Prostate gland (tissue), 2 donors: ENCODE measurements at regions not wholly inside any gene's neighbourhood (a gene's known extent, or its start where the extent isn't known, plus 50 kb on each side); places are given as distances from the start of the nearest gene placed in this dataset.

Source experiments
- DNase-seq: peaks from one replicate; pipeline ENCODE4 v3.0.0-alpha.2; 2019; ENCODE audit warnings: low spot score
- H3K27ac ChIP-seq, 2 donors: fragments of 200-600 bp; sonication (generic); 2 replicates each; pipeline ENCODE4 v1.5.1; 2017 to 2019
- H3K27me3 ChIP-seq: fragments of 200-600 bp; sonication (generic); replicated peaks from 2 replicates; pipeline ENCODE4 v1.5.1; 2019; ENCODE audit not compliant: insufficient read depth
- H3K36me3 ChIP-seq, 2 donors: fragments of 200-600 bp; sonication (generic); 1 replicate in 1 of 2; 2 replicates in 1 of 2; pipeline versions ENCODE4 v1.5.1 to v1.8.1; 2017 to 2019
- H3K4me1 ChIP-seq: fragments of 200-600 bp; sonication (generic); replicated peaks from 2 replicates; pipeline ENCODE4 v1.5.1; 2019
- H3K4me3 ChIP-seq, 2 donors: fragments of 200-600 bp; sonication (generic); 2 replicates each; pipeline ENCODE4 v1.5.1; 2017 to 2019
- H3K9me3 ChIP-seq: fragments of 200-600 bp; sonication (generic); 2 replicates; pipeline ENCODE4 v1.5.1; 2017
- POLR2A ChIP-seq: fragments of 450-650 bp; IDR thresholded peaks from one replicate; pipeline ENCODE4 v1.6.1; 2016; ENCODE audit warnings: antibody characterized with exemption, mild to moderate bottlenecking
- POLR2AphosphoS5 ChIP-seq: sonication (generic); formaldehyde crosslinking; IDR thresholded peaks from one replicate; pipeline ENCODE4 v1.6.1; 2017; ENCODE audit warnings: antibody characterized with exemption
- WGBS: methylation state at CpG from one replicate; pipeline ENCODE4 v1.1.5; 2018; 5-methylcytosine and 5-hydroxymethylcytosine counted together
- intact Hi-C: fragments of 100-400 bp; cut with DNase I; formaldehyde crosslinking; loops from one replicate; pipeline ENCODE4 v1.14.2; 2022
- TF ChIP-seq, protein P1 (sequence below), 4 experiments: fragments of 200-600 bp in 2 of 4; fragments of 450-650 bp in 2 of 4; sonication (generic) in 2 of 4; IDR thresholded peaks; 1 replicate in 3 of 4; 2 replicates in 1 of 4; pipeline ENCODE4 v1.5.1; 2016 to 2019; ENCODE audit warnings: antibody characterized with exemption in 4 of 4, mild to moderate bottlenecking in 2 of 4, moderate library complexity in 2 of 4

DNA sequence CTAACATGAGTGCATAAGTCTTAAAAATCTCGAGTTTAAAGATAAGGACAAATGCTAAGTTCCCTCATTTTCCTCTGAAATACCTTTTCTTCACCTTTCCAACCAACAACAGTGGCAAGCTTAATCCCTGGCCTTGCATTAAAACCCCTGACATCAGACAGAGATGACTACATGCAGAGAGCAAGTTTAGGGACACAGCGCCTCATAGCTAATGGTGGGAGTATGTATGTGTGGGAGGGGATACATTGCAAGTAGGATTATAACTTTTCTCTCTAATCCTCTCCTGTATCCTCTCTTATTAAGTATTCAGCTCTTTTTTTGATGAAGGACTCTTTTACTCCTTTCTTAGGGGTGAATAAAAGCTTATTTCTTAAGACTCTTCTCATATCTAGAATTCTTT, 547.1 kb downstream of the CCER1 start:
- Histone ChIP-seq H3K27me3 (no peaks in the 10 kb centered on the region), H3K9me3 (no peaks in the 10 kb centered on the region), H3K4me1 (no peaks in the 10 kb centered on the region), H3K27ac (no peak overlapping the region), H3K36me3 (no peaks in the 10 kb centered on the region), H3K4me3 (no peak overlapping the region)
- DNase-seq = no peak
- intact Hi-C loops = no loop called here
- no peak for TF ChIP-seq POLR2A
- TF ChIP-seq, protein P1, sequence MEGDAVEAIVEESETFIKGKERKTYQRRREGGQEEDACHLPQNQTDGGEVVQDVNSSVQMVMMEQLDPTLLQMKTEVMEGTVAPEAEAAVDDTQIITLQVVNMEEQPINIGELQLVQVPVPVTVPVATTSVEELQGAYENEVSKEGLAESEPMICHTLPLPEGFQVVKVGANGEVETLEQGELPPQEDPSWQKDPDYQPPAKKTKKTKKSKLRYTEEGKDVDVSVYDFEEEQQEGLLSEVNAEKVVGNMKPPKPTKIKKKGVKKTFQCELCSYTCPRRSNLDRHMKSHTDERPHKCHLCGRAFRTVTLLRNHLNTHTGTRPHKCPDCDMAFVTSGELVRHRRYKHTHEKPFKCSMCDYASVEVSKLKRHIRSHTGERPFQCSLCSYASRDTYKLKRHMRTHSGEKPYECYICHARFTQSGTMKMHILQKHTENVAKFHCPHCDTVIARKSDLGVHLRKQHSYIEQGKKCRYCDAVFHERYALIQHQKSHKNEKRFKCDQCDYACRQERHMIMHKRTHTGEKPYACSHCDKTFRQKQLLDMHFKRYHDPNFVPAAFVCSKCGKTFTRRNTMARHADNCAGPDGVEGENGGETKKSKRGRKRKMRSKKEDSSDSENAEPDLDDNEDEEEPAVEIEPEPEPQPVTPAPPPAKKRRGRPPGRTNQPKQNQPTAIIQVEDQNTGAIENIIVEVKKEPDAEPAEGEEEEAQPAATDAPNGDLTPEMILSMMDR (IDR thresholded peaks at IDR 0.05) = no peak
- TF ChIP-seq POLR2AphosphoS5 = no peak
- WGBS = 65% methylated on average over 2 of the region's 2 CpGs

DNA sequence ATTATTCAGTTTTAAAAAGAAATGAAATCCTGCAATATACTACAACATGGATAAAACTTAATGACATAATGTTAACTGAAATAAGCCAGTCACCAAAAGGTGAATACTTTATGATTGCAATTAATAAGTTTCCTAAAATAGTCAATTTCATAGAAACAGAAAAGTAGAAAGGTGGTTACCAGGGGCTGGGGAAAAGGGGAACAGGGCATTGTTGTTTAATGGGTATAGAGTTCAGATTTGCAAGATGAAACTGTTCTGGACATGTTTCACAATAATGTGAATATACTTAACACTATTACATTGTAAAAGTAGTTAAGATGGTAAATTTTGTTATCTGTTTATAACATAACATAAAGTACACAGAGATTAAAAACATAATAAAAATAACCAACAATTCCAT, 550.9 kb downstream of the CCER1 start:
- no peaks in the 10 kb centered on the region for H3K9me3 ChIP-seq
- intact Hi-C loops = no loop called here
- TF ChIP-seq POLR2AphosphoS5 (no peak), POLR2A (no peak)
- TF ChIP-seq, protein P1 (IDR thresholded peaks at IDR 0.05) = no peak
- no peak for DNase-seq
- H3K36me3 ChIP-seq = no peaks in the 10 kb centered on the region
- no peak overlapping the region for H3K27ac ChIP-seq
- no peaks in the 10 kb centered on the region for H3K4me1 ChIP-seq
- no peak overlapping the region for H3K4me3 ChIP-seq
- H3K27me3 ChIP-seq = no peaks in the 10 kb centered on the region

DNA sequence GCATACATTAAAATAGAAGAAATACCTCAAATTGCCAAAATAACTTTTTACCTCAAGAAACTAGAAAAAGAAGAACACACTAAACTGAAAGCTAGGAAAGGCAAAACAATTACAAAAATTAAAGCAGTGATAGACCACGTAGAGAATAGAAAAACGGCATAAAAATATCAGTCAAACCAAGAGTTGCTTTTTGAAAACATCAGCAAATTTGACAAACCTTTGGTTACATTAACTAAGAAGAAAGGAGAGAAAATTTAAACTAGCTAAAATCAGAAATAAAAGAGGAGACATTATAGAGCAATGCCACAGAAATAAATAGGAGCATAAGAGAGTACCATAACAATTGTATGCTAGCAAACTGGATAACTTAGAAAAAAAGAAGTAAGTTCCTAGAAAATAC, 553.8 kb downstream of the CCER1 start:
- Histone ChIP-seq H3K27me3 (no peaks in the 10 kb centered on the region), H3K9me3 (no peaks in the 10 kb centered on the region), H3K36me3 (no peaks in the 10 kb centered on the region), H3K4me3 (no peak overlapping the region), H3K4me1 (no peaks in the 10 kb centered on the region), H3K27ac (no peak overlapping the region)
- TF ChIP-seq POLR2AphosphoS5 (no peak), POLR2A (no peak)
- TF ChIP-seq, protein P1 (IDR thresholded peaks at IDR 0.05) = no peak
- no peak for DNase-seq
- WGBS = 99% methylated on average over 2 of the region's 2 CpGs
- intact Hi-C loops = no loop called here

DNA sequence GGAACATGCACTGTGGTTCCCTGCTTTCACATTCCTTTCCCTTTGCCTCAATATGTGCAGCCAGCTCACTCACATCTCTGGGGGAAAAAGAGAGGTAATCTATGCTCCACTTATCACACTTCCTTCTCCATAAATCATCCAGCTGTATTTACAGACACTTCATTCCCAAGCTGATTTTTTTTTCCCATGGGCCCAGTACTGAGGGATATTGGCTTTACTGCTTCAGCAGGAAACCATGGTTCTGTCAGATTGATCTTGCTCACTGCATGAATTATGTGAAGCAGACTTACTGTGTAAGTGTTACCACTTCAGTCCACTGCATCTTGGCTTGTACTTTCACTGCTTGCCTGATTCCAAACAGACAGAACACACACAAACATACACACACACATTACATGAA, 555.6 kb downstream of the CCER1 start:
- Histone ChIP-seq H3K27me3 (no peaks in the 10 kb centered on the region), H3K27ac (no peak overlapping the region), H3K4me1 (no peaks in the 10 kb centered on the region), H3K4me3 (no peak overlapping the region), H3K36me3 (no peaks in the 10 kb centered on the region), H3K9me3 (no peaks in the 10 kb centered on the region)
- intact Hi-C loops = no loop called here
- no peak for TF ChIP-seq POLR2A
- TF ChIP-seq POLR2AphosphoS5 = no peak
- TF ChIP-seq, protein P1 (IDR thresholded peaks at IDR 0.05) = no peak
- DNase-seq = no peak

DNA sequence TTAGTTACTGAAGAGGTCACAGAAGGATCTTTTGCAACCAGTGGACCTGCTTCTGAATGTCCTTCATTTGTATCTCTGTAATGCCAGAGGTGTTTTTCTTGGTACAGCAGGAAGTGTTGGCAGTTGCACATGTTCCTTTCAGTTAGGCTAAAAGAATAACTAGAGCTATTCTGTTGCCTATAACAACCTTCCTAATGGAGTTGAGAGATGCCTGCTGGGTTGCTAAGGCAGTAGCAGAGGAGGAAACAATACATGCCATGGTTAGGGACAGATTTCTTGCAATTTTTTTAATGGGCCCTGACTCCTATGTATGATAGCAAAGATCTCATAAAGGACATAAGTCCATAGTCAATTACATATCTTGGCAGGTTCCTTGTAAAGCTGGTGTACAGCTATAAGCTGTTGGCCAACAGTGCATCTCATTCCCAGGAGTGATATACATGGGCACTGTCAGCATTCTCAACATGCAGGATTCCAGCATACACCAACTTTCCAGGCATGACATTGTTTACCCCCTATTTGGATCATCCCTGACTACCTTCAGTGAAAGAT, 556.6 kb downstream of the CCER1 start:
- no peaks in the 10 kb centered on the region for H3K27me3 ChIP-seq
- H3K4me3 ChIP-seq = no peak overlapping the region
- intact Hi-C loops = no loop called here
- DNase-seq = no peak
- no peak for TF ChIP-seq POLR2AphosphoS5
- no peak for TF ChIP-seq POLR2A
- TF ChIP-seq, protein P1 (IDR thresholded peaks at IDR 0.05) = no peak
- H3K36me3 ChIP-seq = no peaks in the 10 kb centered on the region
- H3K9me3 ChIP-seq = no peaks in the 10 kb centered on the region
- no peak overlapping the region for H3K27ac ChIP-seq
- no peaks in the 10 kb centered on the region for H3K4me1 ChIP-seq
